ENCODE measurements at regions not wholly inside any gene's neighbourhood (a gene's known extent, or its start where the extent isn't known, plus 50 kb on each side); places are given as distances from the start of the nearest gene placed in this dataset.
A peak's percentile ranks its signal among the peaks of the same experiment; 100 is the strongest.

DNA sequence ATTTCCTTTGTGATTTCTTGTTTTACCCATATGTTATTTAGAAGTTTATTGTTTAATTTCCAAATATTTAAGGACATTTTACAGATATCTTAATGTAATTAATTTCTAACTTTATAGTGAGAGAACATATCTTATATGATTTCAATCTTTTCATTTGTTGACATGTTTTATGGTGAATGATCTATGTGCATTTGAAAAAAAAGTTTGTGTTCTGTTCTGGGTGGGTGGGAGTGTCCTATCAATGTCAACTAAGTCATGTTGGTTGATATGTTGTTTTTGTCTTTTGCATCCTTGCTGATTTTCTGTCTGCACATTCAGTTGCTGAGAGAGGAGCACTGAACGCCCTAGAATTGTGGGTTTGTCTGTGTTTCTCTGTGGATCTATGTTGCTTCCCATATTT lies 50.3 kb upstream of the CBFA2T3 start:
- FAIRE-seq (no peak), DNase-seq (ENCODE audit: extremely low spot score, insufficient read length, low read depth) (no peak)

DNA sequence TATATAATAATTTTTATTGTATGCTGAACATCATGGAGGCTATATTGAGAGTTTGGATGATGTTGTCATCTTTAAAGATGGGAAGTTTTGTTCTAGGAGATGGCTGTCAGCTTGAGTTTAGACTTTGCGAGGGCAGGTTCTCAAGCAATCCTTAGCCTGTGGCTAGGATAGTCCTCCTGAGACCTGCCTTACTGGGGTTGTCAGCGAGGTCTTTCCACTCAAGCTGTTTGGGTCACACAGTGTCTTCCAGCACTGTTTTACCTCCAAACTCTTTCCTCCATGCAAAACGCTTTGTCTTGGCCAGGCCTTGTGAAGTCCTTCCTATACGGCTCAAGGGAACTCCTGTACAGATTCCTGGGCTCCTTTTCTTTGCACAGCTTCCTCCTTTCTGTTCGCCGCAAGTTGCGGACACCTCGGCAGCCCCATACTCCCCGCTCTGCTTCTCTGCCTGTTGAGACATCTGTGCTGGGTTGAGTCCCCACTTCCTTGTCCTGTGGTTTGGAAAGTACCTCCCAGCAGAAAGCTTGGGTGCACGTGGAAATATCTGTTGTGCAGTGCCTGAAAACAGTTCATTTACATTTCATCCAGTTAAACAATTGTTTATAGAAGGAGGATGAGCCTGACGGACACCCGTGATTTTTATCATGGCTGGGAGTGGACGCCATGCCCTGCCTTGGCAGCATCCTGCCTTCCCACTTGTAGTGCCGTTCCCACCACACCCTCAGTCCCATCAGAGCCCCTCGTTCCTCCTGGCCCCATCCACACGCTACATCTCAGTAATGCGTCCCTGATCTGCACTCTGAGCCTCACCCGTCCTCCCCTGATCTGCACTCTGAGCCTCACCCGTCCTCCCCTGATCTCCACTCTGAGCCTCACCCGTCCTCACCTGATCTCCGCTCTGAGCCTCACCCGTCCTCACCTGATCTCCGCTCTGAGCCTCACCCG lies 55.0 kb upstream of the CBFA2T3 start:
- peak; percentile 98 for FAIRE-seq
- peak; percentile 68 for DNase-seq (ENCODE audit: extremely low spot score, insufficient read length, low read depth)

DNA sequence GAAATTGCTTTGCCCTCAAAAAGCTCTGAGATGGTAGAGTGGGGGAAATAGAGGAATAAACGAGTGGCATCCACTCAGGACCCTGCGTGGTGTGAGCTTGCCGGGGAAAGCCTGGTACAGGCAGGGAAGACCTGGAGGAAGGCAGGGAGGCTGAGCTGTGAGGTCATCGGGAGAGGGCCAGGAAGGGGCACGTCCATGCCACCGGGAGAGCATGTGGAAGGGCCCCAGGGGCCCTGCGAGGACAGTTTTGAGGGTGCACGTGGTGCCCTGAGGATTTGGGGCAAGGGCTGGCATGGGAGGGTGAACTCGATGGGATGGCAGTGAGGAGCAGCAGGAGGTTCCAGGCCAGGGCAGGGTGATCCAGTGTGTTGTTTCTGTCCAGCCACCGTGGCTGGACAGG lies 56.3 kb upstream of the CBFA2T3 start:
- FAIRE-seq (no peak), DNase-seq (ENCODE audit: extremely low spot score, insufficient read length, low read depth) (no peak)

DNA sequence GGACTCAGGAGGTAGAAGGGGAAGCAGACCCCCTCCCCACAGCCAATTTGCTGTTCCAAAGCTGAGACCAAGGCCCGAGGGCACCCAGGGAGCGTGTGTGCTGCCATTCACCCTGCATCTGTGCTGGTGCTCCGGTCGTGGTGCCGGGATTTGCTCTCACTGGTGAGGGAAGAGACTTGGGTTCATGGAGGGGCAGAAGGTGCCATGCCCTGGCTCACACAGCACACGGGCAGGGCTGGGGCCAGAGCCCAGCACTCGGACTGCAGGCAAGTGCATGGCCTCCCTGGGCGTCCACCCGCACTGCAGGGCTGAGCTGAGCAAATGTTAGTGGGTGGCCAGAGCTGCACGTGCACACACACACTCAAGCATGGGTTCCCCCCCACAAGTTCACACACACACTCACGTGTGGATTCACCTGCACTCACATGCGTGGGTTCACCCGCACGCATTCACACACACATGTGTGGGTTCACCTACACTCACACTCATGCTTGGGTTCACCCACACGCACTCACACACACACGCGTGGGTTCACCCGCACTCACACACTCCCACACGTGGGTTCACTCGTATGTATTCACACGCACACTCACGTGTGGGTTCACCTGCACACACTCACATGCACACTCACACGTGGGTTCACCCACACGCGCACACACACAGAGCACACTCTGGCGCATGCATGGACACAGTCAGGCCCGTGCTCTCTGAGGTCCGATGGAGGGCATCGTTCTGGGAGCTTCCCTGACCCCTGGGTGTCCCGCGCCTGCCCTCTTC lies 57.0 kb upstream of the CBFA2T3 start:
- no peak for DNase-seq (ENCODE audit: extremely low spot score, insufficient read length, low read depth)
- no peak for FAIRE-seq

DNA sequence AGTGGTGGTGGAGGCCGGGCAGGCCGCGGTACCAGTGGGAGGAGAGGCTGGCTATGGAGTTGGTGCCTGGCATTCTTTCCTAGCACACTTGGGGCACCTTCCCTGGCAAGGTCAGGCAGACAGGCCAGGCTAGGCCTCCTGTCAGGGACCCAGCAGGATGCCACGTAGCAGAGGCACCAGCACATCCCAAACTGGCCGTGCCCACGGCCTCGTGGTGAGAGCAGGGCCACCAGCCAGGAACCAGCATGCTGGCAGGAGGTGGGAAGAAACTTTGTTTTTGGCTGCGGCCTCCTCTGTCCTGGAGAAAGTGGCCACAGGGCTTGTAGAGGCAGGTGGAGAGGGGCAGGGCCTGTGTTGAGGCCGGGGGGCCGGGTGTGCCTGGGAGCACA lies 57.6 kb upstream of the CBFA2T3 start:
- DNase-seq (ENCODE audit: extremely low spot score, insufficient read length, low read depth) = no peak
- no peak for FAIRE-seq

DNA sequence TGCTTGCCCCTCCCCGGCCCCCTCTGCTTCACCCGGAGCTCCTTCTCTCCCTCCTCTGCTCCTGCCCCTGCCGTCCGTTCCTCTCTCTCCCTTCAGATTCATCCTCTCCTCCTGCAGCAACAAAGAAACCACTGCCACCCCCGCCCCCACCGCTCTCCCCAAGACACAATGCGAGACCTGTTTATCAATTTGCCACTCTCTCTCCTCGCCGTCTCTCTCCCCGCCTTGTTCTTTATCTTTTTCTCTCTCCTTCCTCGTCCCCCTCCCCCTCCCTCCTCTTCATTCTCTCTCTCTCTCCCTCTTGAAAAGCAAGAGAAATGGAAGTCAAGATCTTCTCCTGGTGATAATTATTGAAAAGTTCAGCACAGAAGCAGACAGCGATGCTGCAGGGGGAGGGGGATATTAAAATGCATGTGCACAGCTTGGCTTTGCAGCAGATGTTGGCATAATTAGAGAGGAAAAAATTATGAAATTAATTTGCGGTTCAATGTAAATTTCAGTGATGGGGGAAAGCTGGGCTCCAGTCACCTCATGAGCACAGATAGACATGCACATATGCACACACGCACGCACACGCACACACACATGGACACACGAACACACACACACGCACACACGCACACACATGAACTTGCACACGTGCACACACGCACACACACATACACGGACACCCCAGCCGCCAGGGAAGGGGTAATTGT lies 58.1 kb upstream of the CBFA2T3 start:
- FAIRE-seq = no peak

DNA sequence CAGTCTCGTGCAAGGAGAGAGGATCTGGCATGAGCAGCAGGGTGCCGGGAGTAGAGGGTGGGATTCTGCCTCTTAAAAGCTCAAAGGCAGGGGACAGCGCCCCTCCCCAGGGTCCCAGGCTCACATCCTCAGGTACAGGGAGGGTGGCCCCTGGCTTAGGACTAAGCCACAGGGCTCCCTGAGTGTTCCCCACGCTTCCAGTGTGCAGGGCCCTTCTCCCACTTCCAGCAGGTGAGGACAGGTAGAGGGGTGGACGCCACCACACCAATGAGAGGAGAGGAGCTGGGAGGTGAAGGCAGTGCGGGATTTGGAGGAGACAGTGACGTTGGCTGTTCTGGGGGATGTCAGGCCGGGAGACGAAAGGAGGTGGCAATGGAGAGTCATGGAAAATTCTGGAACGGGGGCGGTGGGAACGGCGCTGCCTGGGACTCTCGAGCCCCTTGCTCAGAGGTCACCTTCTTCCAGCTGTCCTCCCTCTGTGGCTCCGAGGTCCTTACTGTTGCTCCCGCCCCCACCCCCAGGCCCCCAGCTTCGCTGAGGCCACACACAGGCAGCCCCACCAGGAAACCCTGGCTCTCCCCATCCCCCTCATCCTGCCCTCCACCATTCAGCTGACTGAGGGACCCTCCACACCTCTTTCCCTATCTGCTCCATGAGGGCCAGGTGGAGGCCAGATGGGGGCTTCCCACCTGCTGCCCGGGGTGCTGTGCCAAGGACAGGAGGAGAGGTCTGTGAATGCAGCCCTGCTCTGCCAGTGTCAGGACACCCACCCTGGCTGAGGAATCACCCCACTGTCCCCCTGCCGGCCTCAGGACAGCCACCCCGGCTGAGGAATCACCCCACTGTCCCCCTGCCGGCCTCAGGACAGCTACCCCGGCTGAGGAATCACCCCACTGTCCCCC lies 57.7 kb upstream of the ACSF3 start:
- no peak for DNase-seq (ENCODE audit: extremely low spot score, insufficient read length, low read depth)
- no peak for FAIRE-seq

More for the DNA sequence above, 58.1 kb upstream of the CBFA2T3 start:
- no peak for DNase-seq (ENCODE audit: extremely low spot score, insufficient read length, low read depth)

DNA sequence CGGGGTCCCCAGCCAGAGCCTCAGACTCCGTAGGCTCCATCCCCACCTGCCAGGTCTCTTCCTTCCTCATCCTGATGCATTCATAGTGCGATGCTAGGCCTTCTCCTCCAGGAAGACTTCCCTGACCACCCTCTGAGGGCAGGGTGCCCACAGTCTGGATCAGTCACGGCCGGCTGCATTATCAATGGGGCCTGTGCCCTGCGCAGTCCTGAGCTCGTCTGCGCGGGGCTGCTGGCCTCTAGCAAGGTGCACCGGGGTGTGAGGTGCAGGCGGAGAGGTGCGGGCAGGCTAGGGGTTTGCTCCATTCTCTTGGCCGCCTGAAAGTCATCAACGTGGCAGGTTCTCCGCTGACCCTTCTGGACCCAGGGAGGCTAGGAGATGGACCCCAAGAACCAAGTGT lies 56.9 kb upstream of the ACSF3 start:
- DNase-seq (ENCODE audit: extremely low spot score, insufficient read length, low read depth) = no peak
- FAIRE-seq = no peak

DNA sequence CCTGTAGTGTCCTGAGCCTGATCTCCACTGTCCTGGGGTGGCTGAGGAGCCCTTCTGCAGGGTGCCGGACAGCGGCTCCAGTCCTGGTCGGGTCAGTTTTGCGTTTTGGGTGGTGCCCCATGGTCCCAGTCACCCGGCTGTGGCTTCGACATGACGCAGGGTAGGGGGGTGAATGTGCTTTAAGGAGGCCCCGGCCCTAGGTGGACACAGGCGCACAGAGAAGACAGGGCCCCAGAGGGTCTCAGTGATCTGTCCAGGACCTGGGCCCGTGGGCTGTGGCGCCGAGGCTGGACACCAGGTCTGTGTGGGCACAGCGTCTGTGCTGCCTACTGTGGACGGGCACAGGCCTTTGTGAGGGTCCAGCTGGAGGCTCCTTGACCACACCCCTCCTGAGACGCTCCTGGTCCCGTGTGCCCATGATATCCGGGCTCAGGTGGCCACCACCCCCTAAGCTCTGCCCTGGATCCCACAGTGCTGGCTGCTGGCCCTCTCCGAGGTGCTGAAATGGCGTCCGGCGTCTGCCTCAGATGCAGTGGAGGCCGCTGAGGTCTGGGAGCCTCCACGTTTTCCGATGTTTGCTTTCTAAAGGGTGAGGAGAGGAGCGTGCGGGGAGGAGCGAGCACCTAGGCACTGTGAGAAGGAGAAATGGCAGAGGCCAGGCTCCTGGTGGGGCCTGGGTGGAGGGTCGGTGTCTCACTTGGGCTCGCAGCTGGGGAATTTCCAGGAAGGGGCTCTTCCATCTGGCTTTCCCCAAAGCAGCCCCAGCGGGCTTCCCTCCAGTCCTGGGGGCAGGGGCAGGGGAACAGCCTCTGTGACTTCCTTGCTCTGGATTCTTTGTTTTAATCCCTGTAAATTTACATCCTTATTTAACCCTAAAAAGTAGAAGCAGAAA lies 56.1 kb upstream of the ACSF3 start:
- FAIRE-seq = no peak

DNA sequence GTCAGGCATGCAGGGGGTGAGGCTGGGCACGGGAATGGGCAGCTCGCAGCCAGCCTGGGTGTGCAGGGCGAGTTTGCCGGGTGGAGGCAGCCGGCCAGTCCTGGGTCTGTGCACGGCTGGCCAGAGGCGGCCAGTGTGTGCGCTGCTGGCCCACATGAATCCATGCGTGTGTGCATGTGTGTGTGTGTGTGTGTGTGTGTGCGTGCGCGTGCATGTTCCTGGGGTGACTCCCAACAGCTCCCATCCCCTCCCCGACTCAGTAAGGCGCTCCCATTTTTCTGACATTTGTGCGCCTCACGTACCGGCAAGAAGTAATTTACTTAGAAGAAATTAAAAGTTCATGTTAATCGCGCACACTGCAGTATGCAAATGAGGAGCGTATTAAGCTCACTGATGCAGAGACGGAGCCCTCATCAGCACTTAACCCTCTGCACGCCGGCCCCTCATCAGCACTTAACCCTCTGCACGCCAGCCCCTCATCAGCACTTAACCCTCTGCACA lies 55.4 kb upstream of the ACSF3 start:
- FAIRE-seq (no peak), DNase-seq (ENCODE audit: extremely low spot score, insufficient read length, low read depth) (no peak)

More for the DNA sequence above, 56.1 kb upstream of the ACSF3 start:
- no peak for DNase-seq (ENCODE audit: extremely low spot score, insufficient read length, low read depth)

DNA sequence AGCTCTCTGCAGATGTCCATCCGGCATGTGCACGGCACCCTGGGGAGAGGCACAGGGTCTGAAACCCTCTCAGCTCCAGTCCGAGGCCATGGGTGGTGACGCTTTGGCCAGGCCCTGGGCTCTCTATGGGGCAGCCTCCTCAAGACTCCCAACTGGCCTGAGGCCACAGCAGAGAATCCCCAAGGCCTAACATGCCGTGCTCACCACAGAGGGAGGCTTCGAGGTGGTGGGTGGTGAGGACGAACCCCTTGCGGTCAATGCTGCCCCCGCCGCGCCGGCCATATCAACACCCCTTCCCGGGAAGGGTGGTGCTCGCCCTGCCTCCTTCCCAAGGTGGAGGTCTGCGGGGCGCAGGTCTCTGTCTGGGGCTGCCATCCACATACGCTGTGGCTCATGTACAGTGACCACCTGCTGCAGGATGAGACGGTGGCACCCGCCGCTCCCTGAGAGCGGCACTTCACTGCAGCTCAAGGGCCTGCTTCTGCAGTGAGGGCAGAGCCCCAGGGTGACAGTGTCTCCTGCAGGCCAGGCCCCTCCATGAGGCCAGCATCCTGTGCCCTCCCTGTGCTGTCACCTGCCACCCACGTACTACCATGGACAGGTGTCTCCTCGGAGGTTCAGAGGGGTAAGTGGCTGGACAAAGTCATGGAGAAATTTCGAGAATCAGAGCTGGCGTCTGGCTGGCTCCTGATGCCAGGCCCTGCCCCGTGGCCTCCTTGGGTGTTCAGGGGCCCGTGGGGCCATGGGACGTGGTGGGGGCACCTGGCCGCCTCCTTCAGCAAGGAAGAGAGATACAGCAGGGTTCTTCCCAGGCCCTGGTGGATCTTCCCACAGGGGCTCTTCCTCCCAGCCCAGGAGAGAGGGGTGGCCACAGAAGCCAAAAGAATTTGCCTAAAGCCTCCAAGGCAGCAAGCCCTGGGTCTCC lies 54.6 kb upstream of the ACSF3 start:
- FAIRE-seq (no peak), DNase-seq (ENCODE audit: extremely low spot score, insufficient read length, low read depth) (no peak)

DNA sequence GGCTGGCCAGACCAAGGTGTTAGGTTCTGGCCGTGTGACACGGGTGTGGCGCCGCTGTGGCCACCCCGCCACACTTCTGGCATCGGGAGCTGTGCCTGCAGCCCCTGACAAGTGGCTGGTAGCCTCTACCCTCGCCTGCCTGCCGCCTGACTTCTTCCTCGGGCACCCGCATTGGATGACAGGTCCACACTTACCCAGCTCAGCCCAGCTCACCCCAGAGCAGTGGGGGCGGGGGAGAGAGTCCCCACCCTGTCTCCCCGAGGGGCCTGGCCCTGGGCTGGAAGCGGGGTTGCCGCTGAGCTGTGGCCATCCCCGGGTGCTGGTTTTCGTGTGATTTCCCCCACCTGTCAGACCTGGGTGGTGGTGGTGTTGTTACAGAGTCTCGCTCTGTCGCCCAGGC lies 53.9 kb upstream of the ACSF3 start:
- FAIRE-seq (no peak), DNase-seq (ENCODE audit: extremely low spot score, insufficient read length, low read depth) (no peak)

DNA sequence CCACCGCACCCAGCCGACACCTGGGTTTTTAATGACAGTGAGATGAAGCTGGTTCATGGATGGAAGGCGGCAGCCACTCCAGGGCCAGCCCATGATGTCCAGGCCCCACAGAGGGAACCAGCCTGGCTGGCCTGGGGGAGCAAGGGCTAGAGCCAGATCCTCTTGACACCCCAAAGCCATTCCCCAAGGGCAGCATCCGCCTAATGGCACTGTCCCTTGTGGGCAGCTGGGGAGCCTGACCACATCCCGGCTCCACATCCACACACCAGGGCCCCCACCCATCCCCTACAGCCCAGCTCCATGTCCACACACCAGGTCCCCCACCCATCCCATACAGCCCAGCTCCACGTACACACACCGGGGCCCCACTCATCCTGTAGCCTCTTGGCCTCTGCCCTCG lies 53.3 kb upstream of the ACSF3 start:
- DNase-seq (ENCODE audit: extremely low spot score, insufficient read length, low read depth) (no peak), FAIRE-seq (no peak)

DNA sequence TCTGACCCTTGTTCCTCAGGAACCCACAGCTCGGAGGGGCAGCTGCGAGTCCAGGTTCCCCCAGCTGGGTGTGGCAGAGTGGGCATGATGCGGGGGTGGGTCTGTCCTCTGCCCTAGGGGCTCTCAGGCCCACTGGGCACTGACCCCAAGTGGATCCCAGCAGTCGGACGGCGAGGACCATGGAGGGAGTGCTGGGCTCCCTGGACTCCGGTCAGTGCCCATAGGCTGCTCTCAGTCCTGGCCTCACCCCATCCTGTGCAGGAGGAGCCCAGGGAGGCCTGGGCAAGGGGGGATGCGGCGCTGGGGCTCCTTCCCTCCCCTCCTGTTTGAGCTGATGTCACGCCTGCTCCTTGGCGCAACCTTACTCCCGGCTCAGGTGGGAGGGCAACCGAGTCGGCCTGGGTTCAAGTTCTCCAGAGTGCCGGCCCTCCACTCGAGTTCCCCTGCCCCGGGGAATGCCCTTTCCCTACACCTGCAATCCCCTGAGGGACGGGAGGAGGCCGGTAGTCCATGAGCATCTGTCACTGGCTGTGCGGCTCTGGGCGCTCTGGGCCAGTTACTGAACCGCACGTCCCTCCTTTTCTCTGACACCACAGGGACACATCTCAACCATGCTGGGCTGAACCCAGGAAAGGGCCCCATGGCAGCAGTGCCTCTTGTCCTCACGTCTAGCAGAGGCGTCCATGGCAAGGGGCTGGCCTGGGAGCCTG lies 52.6 kb upstream of the ACSF3 start:
- DNase-seq (ENCODE audit: extremely low spot score, insufficient read length, low read depth) (no peak), FAIRE-seq (no peak)

DNA sequence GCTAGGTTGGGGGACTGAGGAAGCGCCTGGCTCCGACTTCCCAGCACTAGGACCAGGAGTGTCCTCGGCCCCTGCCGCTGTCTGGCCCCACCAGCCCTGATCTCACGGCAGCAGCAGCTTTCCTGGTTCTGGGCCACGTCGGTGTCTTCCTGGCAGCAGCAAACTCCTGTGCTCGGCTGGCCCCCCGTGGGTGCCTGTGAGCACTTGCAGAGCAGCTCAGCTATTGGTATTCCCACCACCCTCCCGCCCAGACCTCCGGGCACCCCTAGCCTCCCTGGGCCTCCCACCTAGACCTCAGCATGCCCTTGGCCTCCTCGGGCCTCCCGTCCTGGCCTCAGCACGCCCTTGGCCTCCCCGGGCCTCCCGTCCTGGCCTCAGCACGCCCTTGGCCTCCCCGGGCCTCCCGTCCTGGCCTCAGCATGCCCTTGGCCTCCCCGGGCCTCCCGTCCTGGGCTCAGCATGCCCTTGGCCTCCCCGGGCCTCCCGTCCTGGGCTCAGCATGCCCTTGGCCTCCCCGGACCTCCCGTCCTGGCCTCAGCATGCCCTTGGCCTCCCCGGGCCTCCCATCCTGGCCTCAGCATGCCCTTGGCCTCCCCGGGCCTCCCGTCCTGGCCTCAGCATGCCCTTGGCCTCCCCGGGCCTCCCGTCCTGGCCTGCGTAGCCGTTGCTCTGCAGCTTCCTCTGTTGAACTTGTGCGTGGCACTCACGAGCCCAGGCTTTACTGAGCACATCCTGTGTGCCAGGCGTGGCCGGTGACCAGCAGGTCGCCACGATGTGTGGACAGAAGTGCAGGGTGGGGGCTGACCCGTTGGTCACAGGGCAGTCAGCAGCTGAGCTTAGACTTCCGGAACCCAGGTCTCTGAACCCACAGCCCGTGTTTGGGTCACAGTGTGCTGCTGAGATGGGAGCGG lies 51.8 kb upstream of the ACSF3 start:
- DNase-seq (ENCODE audit: extremely low spot score, insufficient read length, low read depth) (no peak), FAIRE-seq (no peak)

All from GM18507 (cell line).